ENCODE measurements at regions not wholly inside any gene's neighbourhood (a gene's known extent, or its start where the extent isn't known, plus 50 kb on each side); places are given as distances from the start of the nearest gene placed in this dataset.

GRCh38 chr3:27568393-27568792 lies 84.2 kb upstream of the SLC4A7 start:
- TF ChIP-seq POLR2A (IDR thresholded peaks at IDR 0.05; ENCODE audit: low read depth, low read length) (no peak), TAF1 (IDR thresholded peaks at IDR 0.05; ENCODE audit: low read depth, low read length) (no peak), POLR2AphosphoS5 (IDR thresholded peaks at IDR 0.05; ENCODE audit: low read depth, low read length) (no peak), PAX5 (IDR thresholded peaks at IDR 0.05; ENCODE audit: insufficient read depth, low read length, severe bottlenecking) (no peak)

Data from GM12891 (cell line).